Stimulated activated CD4-positive, alpha-beta T cell treated with anti-CD3 and anti-CD28 coated beads, Interleukin-2, amount 100 ng/mL, for 48 hours (primary cell): ENCODE measurements at regions not wholly inside any gene's neighbourhood (a gene's known extent, or its start where the extent isn't known, plus 50 kb on each side); places are given as distances from the start of the nearest gene placed in this dataset.

Experiments used
- DNase-seq, 2 donors: peaks; one replicate each; pipeline ENCODE4 v3.0.0-alpha.2; 2020

- DNase-seq, result no peak
Measured at GRCh38 chr1:39109644-39110043, 83.5 kb downstream of the NDUFS5 start.

DNA sequence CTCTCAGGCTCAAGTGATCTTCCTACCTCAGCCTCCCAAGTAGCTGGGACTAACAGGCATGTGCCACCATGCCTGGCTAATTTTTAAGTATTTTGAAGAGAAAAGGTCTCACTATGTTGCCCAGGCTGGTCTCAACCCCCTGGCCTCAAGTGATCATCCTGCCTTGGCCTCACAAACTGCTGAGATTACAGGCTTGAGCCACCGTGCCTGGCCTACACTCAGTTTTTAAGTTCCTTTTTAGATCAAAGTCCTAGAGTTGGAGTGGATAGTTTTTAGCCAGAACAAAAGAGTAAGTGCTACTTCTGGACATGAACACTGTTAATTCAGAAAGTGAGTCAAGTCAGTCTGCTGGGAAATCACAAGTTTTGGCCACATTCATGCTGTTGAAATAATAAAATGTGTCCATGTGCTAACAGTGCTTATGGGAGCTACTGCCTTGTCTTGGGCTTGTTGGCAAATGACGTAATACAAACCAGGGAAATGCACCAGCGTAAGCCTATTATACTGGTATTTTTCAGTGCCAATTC, 84.2 kb downstream of the NDUFS5 start:
- DNase-seq, result no peak

GRCh38 chr1:39110882-39111281, 84.7 kb downstream of the NDUFS5 start:
- DNase-seq, result no peak

GRCh38 chr1:39113109-39113743, 87.1 kb downstream of the NDUFS5 start:
- no peak for DNase-seq

DNA sequence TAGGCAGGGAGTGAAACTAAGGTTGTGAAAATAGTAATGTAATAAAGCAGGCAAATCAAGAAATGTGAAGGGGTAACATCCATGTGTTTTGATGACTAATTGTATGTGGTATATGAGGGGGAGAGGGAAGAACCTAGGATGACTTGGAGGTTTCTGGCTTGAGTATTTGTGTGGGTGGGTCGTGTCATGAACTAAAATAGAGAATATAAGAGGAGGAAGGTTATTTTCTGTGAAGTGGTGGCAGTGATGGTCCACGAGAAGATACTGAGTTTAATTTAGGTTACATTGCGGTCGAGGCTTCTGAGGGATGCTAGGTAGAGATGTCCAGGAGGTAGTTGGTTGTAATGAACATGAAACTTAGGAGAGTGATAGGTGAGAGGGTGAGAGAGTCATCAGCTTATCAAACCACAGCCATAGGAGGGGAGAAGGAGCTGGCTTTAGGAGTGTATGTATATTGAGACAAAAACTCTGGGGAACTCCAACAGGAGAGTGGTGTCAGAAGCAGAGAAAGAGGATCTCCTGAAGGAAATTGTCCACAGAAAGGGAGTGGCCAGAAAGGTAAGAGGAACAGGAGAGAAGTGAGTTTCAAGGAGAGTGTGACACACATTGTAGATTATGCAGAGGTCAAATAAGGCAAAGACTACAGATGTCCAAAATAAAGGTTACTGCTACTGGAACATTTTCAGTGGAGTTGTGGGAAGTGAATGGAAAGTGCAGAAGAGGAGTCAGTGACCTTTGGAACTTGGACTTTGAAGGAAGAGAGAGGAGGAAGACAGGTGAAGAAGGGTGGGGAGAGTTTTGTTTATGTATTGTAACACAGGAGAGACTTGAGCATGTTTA, 89.0 kb upstream of the MACF1 start:
- no peak for DNase-seq

- DNase-seq, result no peak
Measured at GRCh38 chr1:39116116-39116607, 88.3 kb upstream of the MACF1 start.

- no peak for DNase-seq
Measured at GRCh38 chr1:39116860-39117728, 87.4 kb upstream of the MACF1 start.

GRCh38 chr1:39117899-39118450, 86.5 kb upstream of the MACF1 start:
- DNase-seq, result no peak

DNA sequence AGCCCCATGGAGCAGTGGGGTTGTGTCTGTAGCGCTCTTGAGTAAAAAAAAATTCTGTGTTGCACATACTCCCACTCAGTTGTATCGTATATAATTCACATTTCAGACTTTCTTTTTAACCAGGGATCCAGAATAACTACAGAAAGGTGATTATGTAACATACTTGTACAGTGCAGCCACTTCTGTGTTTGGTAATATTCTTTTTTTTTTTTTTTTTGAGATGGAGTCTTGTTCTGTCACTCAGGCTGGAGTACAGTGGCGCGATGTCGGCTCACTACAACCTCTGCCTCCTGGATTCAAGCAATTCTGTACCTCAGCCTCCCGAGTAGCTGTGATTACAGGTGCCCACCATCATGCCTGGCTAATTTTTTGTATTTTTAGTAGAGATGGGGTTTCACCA, 82.4 kb upstream of the MACF1 start:
- no peak for DNase-seq

- no peak for DNase-seq
Measured at GRCh38 chr1:39124282-39124681, 80.2 kb upstream of the MACF1 start.

DNA sequence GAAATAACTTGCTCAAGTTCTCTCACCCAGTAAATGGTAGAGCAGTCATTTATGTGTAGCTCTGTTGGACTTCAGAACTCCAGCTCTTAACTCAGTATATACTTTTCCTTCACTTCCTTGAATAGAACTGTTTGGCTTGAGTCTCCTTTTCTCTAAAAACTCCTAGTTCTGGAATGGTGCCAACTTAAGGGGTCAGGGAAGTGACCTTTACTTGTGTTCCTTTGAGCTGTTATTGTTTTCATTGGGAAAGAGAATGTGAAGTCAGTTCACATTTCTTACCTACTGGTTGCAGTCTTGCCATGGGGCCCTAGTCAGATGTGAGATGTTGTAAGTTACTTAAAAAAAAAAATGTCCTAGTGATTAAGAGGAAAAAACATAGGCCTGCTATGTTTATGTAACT, 77.0 kb upstream of the MACF1 start:
- DNase-seq, result no peak

GRCh38 chr1:39128126-39128525, 76.4 kb upstream of the MACF1 start:
- no peak for DNase-seq

DNA sequence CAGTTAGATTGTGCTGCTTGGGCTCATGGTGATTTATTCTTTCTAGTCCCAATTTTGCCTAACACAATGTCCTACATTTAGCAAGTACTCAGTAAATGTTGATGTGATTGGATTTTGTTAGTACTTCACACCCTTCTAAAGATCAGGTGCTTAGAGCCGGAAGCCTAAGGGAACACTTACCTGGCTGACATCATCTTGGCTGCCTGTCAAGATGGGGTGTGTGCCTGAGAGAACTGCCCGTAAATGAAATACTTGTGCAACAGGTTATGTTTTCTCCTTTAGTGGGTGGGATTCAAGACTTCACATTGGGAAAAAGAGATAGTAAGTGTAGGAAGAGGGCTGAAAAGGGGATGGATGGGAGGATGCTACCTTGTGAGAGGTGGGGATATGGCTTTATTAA, 75.5 kb upstream of the MACF1 start:
- DNase-seq, result no peak

- DNase-seq, result no peak
Measured at GRCh38 chr1:39129514-39129913, 75.0 kb upstream of the MACF1 start.

- DNase-seq, result no peak
Measured at GRCh38 chr1:39130325-39130724, 74.2 kb upstream of the MACF1 start.

- no peak for DNase-seq
Measured at GRCh38 chr1:39131940-39132339, 72.6 kb upstream of the MACF1 start.

DNA sequence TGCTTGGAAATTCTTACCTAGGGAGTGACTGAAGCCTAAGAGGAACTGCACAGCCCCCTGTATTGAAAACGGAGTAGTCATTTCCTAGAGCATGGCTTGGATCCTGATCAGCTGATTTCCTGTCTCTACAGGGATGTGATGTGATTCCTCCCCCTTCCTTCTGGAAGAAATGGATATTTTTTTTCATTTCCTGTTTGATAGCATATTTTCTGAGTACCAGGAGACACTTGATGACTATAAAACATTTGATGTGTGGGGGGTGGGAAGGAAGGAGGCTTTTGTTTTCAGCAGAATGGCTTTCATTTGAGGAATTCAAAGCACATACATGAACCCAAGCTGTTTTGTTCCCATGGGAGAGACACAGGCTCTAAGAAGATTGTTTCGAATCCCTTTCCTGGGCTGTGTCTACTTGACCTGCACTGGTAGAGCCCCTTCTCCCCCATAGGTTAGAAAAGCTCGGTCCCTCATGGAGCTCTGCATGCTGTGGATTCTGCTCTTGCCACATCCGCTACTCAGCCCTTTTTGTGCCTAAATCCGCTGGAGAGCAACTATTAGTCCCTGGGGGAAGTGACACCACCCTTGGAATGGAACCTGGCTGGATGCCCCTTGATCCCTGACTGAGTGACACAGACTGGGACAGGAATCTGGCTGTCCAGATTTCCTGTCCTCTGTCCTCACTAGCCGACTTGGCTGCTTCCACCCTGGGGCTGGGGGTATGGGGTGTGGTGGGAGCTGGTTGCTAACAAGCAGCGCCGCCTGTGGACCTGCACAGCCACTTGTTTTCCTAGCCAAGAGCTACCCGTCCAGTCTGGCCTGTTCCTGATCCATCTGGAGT, 71.8 kb upstream of the MACF1 start:
- DNase-seq, result no peak

DNA sequence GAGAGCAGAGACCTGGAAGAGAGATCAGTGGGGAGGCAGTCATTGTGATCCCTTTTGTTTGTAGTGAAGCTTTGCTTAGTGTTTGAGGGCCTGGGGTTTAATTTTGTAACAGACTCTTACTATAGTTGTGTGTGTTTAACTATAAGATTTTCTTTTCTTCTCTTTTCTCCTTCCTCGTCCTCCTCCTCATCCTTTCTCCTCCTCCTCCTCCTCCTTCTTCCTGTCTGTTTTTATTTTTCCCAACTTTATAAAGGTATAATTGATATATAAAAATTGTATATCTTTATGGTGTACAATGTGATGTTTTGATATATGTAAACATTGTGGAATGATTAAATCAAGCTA, 71.2 kb upstream of the MACF1 start:
- DNase-seq, result no peak

GRCh38 chr1:39134768-39135333, 69.6 kb upstream of the MACF1 start:
- no peak for DNase-seq

GRCh38 chr1:39136638-39137037, 67.9 kb upstream of the MACF1 start:
- no peak for DNase-seq

- no peak for DNase-seq
Measured at GRCh38 chr1:39139723-39140360, 64.7 kb upstream of the MACF1 start.
